ENCODE measurements at regions not wholly inside any gene's neighbourhood (a gene's known extent, or its start where the extent isn't known, plus 50 kb on each side); places are given as distances from the start of the nearest gene placed in this dataset.
"Not testable (repeated sequence)": the region's sequence is repeated elsewhere in the genome, so short reads cannot be mapped to it uniquely, and the experiment has no call there.

DNA sequence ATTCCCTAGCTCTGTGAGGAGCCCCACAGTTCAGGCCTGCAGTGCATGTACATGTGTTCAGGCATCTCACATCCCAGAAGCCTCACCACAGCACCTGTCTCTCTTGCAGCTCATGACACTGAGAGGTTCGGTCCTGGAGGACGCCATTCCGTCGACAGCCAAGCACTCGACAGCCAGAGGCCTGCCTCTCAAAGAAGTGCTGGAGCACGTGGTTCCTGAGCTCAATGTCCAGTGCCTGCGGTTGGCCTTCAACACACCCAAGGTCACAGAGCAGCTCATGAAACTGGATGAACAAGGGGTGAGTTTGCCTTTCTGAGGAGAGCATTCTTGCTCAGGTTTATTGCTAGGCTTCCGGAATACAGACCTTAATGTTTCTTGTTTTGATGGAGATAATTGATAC is 308.3 kb upstream of the RGS6 start:
- Mint-ChIP-seq H3K27me3 (no peaks in the 10 kb centered on the region), H3K36me3 (ENCODE audit: low read depth) (peaks cover 26% of the 10 kb centered on the region), H3K27ac (no peak overlapping the region), H3K4me1 (peaks cover 8% of the 10 kb centered on the region), H3K4me3 (no peak overlapping the region)
- H3K9me3 ChIP-seq (ENCODE audit: control insufficient read depth, low read length, poor library complexity, severe bottlenecking) = no peaks in the 10 kb centered on the region
- no peak for DNase-seq
- ATAC-seq = no peak

DNA sequence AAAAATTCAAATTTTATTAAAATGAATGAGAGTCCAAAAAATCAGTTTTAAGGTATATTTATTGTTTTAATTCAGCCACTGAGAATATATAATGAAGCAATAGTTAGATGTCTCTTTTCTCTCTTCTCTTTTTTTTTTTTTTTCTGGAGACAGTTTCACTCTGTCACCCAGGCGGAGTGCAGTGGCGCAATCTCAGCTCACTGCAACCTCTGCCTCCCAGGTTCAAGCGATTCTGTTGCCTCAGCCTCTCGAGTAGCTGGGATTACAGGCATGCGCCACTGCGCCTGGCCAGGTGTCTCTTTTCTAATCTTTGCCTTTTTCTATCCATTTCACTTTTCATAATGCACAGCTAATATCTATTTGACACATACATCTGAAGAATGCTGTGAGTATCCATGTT is 307.1 kb upstream of the RGS6 start:
- Mint-ChIP-seq H3K36me3 (ENCODE audit: low read depth) (peaks cover 26% of the 10 kb centered on the region), H3K27ac (no peak overlapping the region), H3K4me3 (no peak overlapping the region), H3K27me3 (no peaks in the 10 kb centered on the region), H3K4me1 (peaks cover 8% of the 10 kb centered on the region)
- H3K9me3 ChIP-seq (ENCODE audit: control insufficient read depth, low read length, poor library complexity, severe bottlenecking) = no peaks in the 10 kb centered on the region
- DNase-seq (no peak), ATAC-seq (no peak)

DNA sequence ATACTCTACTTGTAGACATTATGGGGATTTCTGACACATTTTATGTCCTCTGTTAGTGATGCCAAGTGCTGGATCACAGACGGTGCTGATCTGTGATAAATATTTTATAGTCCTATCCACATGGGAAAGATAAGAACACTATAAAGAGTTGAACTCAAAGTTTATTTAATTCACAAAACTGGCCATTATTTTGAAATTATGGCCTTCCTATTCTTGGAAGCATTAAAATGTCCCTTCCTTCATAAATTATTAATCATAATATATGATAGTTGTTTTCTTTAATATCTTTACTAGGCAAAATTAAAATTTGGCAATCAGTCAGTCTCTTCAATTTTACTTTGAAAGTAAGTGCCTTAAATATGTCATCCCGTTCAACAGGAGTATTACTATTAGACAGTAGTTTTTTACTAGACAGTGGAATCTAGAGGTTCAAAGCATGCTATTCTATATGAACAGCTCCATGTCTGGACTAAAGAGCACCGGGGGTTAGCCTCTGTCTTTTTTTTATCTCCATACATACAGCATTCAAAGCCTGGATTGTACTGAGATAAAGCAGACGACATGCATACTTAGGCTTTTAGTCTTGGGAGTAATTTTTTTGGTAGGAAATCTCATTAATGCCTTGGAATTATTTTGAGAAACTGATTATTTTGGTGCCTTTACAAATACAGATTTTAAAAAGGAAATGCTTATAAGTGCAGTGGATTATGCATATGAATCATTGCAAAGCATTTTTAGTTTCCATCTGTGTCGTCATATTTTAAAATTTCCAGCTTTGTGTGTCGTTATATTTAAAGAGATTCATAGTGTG is 306.1 kb upstream of the RGS6 start:
- ATAC-seq (no peak), DNase-seq (no peak)
- Mint-ChIP-seq H3K36me3 (ENCODE audit: low read depth) (peaks cover 18% of the 10 kb centered on the region), H3K27ac (no peak overlapping the region), H3K4me3 (no peak overlapping the region), H3K27me3 (no peaks in the 10 kb centered on the region), H3K4me1 (peaks cover 8% of the 10 kb centered on the region)
- no peaks in the 10 kb centered on the region for H3K9me3 ChIP-seq (ENCODE audit: control insufficient read depth, low read length, poor library complexity, severe bottlenecking)

DNA sequence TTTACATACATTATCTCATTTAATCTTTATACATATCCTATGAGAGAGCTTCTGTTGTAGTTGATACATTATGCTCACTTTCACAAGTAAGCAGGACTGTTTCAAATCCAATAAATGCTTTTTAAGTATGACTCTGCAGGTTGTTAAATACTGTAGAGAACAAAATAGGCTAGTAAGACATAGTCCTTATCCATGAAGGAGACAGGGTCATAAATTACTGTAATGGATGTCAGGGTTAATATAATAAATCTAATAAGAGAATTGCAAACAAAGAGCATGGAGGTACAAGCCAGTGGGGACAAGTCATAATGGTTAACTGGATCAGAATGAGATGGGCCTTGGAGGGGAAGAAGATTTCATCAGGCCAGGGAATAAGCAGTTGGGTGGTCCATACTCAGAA is 303.8 kb upstream of the RGS6 start:
- peaks cover 4% of the 10 kb centered on the region for H3K4me1 Mint-ChIP-seq
- peaks cover 10% of the 10 kb centered on the region for H3K36me3 Mint-ChIP-seq (ENCODE audit: low read depth)

DNA sequence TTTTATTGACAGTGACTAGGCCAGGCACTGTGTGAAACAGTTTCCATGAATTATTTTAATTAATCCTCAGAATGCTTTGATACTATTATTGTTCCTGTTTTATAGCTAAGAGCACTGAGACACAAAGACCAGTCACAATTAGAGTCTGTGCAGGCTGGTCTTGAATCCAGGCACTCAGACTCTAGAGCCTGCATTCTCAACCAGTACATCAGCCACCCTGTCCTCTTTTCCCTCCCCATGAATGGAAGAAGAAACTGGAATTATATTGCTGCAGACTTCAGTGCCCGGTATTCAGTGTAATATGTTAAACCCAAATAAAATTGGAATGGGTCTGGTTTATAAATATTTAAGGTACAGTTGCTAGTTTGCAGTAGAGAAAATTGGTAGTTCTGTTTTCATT is 303.0 kb upstream of the RGS6 start:
- Mint-ChIP-seq H3K27ac (no peak overlapping the region), H3K4me3 (no peak overlapping the region), H3K27me3 (no peaks in the 10 kb centered on the region), H3K4me1 (peaks cover 4% of the 10 kb centered on the region), H3K36me3 (ENCODE audit: low read depth) (peaks cover 10% of the 10 kb centered on the region)
- no peaks in the 10 kb centered on the region for H3K9me3 ChIP-seq (ENCODE audit: control insufficient read depth, low read length, poor library complexity, severe bottlenecking)
- ATAC-seq = no peak
- no peak for DNase-seq

More for the DNA sequence above, 303.8 kb upstream of the RGS6 start:
- H3K9me3 ChIP-seq (ENCODE audit: control insufficient read depth, low read length, poor library complexity, severe bottlenecking) = no peaks in the 10 kb centered on the region
- no peak overlapping the region for H3K27ac Mint-ChIP-seq
- H3K27me3 Mint-ChIP-seq = no peaks in the 10 kb centered on the region
- ATAC-seq (no peak), DNase-seq (no peak)
- no peak overlapping the region for H3K4me3 Mint-ChIP-seq

DNA sequence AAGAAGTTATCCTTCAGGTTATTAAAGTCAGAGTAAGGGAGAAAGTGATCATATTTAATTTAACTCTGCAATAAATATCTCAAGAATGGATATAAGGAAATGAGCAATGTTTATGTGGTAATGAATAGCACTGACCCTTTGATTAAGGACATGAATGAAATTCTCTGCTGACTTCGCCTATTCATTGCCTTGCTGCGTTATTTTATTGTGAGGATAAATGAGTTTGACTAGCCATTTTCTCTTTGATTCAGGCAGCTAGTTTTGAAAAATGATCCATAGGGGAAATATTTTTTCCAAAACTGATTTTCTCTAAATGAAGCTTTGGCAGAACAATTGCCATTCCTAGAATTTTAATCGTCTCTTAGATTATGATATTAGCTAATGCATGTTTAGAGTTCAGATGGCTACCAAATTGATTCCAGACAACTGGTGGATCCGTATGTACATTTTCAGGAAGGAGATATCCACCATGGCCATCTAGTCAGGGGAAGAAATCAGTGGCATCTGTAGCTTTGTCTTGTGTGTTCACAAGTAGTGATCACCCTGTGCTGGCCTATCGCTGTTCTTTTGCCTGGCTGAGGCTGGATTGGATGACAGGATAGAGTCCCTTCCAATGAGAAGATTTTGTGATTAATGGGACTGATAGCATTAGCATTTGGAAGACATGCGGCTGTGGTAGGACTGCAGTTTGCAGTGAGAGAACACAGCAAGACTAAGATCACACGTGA is 302.3 kb upstream of the RGS6 start:
- H3K9me3 ChIP-seq (ENCODE audit: control insufficient read depth, low read length, poor library complexity, severe bottlenecking) = no peaks in the 10 kb centered on the region
- Mint-ChIP-seq H3K36me3 (ENCODE audit: low read depth) (peaks cover 10% of the 10 kb centered on the region), H3K27ac (no peak overlapping the region), H3K4me3 (no peak overlapping the region), H3K4me1 (peaks cover 4% of the 10 kb centered on the region), H3K27me3 (no peaks in the 10 kb centered on the region)
- no peak for DNase-seq
- ATAC-seq = no peak

DNA sequence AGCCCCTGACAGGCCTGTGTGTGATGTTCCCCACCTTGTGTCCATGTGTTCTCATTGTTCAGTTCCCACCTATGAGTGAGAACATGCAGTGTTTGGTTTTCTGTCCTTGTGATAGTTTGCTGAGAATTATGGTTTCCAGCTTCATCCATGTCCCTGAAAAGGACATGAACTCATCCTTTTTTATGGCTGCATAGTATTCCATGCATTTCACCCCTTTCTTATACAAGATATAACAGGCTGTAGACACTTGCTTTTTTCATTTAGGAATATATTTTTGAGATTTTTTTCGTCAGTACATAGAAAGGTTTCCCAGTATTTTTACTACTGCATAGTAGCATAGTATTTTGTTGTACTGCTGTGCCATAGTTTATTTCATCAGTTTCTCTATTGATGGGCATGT is 301.2 kb upstream of the RGS6 start:
- not testable (repeated sequence) for H3K4me1 Mint-ChIP-seq; H3K27ac Mint-ChIP-seq; H3K27me3 Mint-ChIP-seq; H3K4me3 Mint-ChIP-seq; DNase-seq; H3K36me3 Mint-ChIP-seq (ENCODE audit: low read depth); H3K9me3 ChIP-seq (ENCODE audit: control insufficient read depth, low read length, poor library complexity, severe bottlenecking); ATAC-seq

DNA sequence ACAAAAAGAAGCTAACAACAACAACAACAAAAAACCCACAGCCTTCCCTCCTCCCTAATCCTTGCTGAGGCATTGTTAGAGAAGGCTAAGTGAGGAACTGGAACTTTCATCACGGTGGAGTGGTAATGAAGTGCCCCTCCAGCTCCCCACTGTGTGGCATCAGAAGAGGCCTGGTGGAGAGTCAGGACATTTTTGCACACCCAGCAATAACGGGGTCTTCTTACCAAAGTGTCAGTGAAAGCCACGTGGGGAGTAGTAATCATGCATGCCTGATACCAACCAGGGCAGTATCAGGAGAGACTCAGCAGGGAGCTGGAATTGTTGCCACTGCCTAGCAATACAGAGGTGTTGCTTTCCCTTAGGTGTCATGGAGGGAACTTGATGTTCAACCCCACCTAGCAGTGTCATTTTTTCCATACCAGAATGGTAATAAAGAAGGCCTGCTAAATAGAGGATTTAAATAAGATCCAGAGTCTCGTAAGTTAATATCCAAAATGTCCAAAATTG is 299.7 kb upstream of the RGS6 start:
- Mint-ChIP-seq H3K36me3 (ENCODE audit: low read depth) (peaks cover 12% of the 10 kb centered on the region), H3K27me3 (no peaks in the 10 kb centered on the region), H3K4me1 (peaks cover 4% of the 10 kb centered on the region), H3K27ac (no peak overlapping the region), H3K4me3 (no peak overlapping the region)
- ATAC-seq (no peak), DNase-seq (no peak)
- no peaks in the 10 kb centered on the region for H3K9me3 ChIP-seq (ENCODE audit: control insufficient read depth, low read length, poor library complexity, severe bottlenecking)

DNA sequence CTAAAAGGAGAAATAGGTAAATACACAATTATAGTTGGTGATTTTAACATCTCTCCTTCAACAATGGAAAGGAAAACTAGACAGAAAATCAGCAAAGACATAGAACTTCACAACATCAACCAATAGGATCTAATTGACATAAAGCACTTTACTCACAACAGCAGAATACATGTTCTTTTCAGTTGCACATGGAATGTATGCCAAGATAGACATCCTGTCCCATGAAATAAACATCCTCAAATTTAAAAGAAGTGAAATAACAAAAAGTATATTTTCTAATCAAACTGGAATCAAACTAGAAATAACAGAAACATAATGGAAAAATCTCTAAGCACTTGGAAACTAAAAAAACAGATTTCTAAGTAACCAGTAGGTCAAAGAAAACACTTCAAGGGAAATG is 296.2 kb upstream of the RGS6 start:
- H3K36me3 Mint-ChIP-seq (ENCODE audit: low read depth) = peaks cover 8% of the 10 kb centered on the region
- H3K4me1 Mint-ChIP-seq = no peaks in the 10 kb centered on the region
- no peak overlapping the region for H3K4me3 Mint-ChIP-seq
- ATAC-seq = no peak
- no peaks in the 10 kb centered on the region for H3K9me3 ChIP-seq (ENCODE audit: control insufficient read depth, low read length, poor library complexity, severe bottlenecking)
- DNase-seq = no peak
- H3K27me3 Mint-ChIP-seq = no peaks in the 10 kb centered on the region
- H3K27ac Mint-ChIP-seq = no peak overlapping the region

DNA sequence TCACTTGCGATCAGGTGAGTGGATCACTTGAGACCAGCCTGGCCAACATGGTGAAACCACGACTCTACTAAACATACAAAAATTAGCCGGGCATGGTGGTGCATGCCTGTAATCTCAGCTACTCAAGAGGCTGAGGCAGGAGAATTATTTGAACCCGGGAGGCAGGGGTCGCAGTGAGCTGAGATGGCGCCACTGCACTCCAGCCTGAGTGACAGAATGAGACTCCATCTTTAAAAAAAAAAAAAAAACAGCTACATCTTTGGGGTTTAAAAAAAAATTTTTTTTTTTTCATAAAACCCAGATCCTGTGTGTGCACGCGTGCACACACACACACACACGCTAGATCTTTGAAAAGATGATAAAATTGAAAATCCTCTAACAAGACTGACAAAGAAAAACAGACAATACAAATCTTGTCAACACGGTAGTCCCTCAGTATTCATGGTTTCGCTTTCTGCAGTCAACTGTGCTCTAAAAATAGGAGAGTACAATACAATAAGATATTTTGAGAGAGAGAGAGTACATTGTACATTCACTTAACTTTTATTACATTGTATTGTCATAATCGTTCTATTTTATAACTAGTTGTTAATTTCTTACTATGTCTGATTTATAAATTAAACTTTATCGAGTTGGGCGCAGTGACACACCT is 295.3 kb upstream of the RGS6 start:
- Mint-ChIP-seq H3K36me3 (ENCODE audit: low read depth) (peaks cover 8% of the 10 kb centered on the region), H3K4me1 (no peaks in the 10 kb centered on the region), H3K4me3 (no peak overlapping the region), H3K27me3 (no peaks in the 10 kb centered on the region), H3K27ac (no peak overlapping the region)
- ATAC-seq (no peak), DNase-seq (no peak)
- no peaks in the 10 kb centered on the region for H3K9me3 ChIP-seq (ENCODE audit: control insufficient read depth, low read length, poor library complexity, severe bottlenecking)

DNA sequence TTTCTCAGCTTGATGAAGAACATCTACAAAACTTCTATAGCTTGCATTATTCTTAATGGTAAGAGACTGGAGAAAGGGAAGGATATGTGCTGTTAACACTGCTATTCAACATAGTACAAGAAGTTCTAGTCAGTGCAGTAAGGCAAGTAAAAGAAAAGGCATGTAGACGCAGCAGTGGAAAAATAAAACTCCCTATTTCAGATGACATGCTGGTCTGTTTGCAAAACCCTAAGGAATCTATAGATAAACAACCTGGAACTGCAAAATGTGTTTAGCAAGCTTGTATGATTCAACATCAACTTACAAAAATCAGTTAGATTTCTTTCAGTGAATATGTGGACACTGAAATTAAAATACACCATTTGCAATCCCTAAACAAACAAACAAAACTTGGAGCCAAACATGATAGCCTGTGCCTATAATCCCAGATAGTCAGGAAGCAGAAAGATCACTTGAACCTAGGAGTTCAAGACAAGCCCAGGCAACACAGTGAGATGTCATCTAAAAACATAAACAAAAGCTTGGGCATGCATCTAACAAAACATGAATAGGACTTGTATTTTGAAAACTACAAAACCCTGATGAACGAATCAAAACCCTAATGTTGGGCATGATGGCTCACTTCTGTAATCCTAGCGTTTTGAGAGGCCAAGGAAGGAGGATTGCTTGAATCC is 293.6 kb upstream of the RGS6 start:
- H3K27me3 Mint-ChIP-seq = no peaks in the 10 kb centered on the region
- H3K36me3 Mint-ChIP-seq (ENCODE audit: low read depth) = peaks cover 5% of the 10 kb centered on the region
- no peak overlapping the region for H3K4me3 Mint-ChIP-seq
- H3K9me3 ChIP-seq (ENCODE audit: control insufficient read depth, low read length, poor library complexity, severe bottlenecking) = no peaks in the 10 kb centered on the region
- H3K4me1 Mint-ChIP-seq = no peaks in the 10 kb centered on the region
- DNase-seq (no peak), ATAC-seq (no peak)
- H3K27ac Mint-ChIP-seq = no peak overlapping the region

DNA sequence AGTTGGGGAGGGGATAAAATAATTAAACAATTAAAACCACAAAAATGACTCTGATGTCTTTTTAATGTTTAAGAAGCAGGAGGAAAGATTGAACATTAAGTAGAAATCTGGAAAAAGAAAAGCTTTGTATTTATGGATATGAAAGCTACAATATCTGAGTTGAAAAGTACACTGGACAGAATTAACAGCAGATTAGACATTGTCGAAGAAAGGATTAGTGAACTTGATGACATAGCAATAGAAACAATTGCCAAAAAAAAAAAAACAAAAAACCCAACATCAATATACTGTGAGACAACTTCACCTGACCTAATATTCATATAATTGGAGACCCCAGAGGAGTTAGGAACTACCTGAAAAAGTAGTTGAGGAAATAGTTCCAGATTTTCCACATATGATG is 289.5 kb upstream of the RGS6 start:
- Mint-ChIP-seq H3K4me3 (no peak overlapping the region), H3K36me3 (ENCODE audit: low read depth) (no peaks in the 10 kb centered on the region)

DNA sequence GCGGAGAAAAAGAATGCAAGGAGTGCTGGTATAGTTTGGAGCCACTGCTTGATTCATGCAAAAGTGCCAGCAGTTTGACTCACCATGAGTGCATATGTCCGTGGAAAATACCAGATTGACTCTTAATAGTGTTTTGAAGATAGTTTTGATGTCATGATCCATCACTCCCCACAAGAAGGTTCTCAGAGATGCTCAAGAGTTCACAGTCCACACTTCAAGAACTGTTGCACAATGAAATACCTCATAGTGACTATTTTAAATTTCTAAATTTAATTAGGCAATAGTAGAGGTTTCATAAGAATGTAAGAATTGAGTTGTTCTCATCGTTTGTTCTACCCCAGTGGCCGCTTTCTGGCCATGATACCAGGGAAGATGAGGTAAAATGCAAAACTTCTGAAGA is 286.6 kb upstream of the RGS6 start:
- no peaks in the 10 kb centered on the region for H3K9me3 ChIP-seq (ENCODE audit: control insufficient read depth, low read length, poor library complexity, severe bottlenecking)
- Mint-ChIP-seq H3K4me3 (no peak overlapping the region), H3K36me3 (ENCODE audit: low read depth) (no peaks in the 10 kb centered on the region), H3K27ac (peak overlapping the region; percentile 44), H3K4me1 (no peaks in the 10 kb centered on the region), H3K27me3 (no peaks in the 10 kb centered on the region)
- ATAC-seq (no peak), DNase-seq (no peak)

More for the DNA sequence above, 289.5 kb upstream of the RGS6 start:
- H3K27ac Mint-ChIP-seq = no peak overlapping the region
- ATAC-seq (no peak), DNase-seq (no peak)
- H3K27me3 Mint-ChIP-seq = no peaks in the 10 kb centered on the region
- no peaks in the 10 kb centered on the region for H3K9me3 ChIP-seq (ENCODE audit: control insufficient read depth, low read length, poor library complexity, severe bottlenecking)
- H3K4me1 Mint-ChIP-seq = no peaks in the 10 kb centered on the region
